Ishikawa (cell line): ENCODE measurements at regions not wholly inside any gene's neighbourhood (a gene's known extent, or its start where the extent isn't known, plus 50 kb on each side); places are given as distances from the start of the nearest gene placed in this dataset.

Experiments used
- EGR1 ChIP-seq: IDR thresholded peaks from 2 replicates; pipeline ENCODE4 v1.6.1; 2012
- FOXM1 ChIP-seq: IDR thresholded peaks from 2 replicates; pipeline ENCODE4 v1.6.1; 2012; ENCODE audit warnings: low read depth, borderline replicate concordance
- MAX ChIP-seq: IDR thresholded peaks from 2 replicates; pipeline ENCODE4 v1.6.1; 2012
- REST ChIP-seq: IDR thresholded peaks from 2 replicates; pipeline ENCODE4 v1.6.1; 2012; ENCODE audit warnings: low read depth, mild to moderate bottlenecking

- TF ChIP-seq REST (no peak), EGR1 (no peak), MAX (no peak), FOXM1 (no peak)
Observed at GRCh38 chr5:35316611-35317274, 86.5 kb upstream of the PRLR start.
